GM12872 (cell line): ENCODE measurements at regions not wholly inside any gene's neighbourhood (a gene's known extent, or its start where the extent isn't known, plus 50 kb on each side); places are given as distances from the start of the nearest gene placed in this dataset.

ENCODE experiments used
- TF ChIP-seq, protein P1 (sequence below): IDR thresholded peaks from 3 replicates; pipeline ENCODE4 v1.5.1; 2011; ENCODE audit warnings: low read depth, mild to moderate bottlenecking, low read length, moderate library complexity; ENCODE audit not compliant: insufficient read depth

DNA sequence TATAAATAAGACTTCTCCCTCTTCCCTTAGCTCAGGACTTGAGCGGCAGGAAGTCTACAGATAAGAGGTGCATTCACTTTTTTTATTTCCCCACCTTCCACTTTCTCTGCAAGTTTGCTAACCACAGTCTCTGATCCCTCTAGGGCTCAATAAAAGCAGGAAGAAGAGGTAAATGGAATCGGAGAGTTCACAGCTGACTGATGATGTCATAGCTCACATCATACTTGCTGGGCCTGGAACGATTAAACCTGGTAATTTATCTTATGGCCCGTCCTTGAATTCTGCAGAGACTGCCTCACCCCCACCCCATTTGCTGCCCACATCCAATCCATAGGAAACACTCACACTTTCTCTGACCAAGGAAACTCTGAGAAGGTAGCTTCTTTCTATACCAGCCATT is 62.9 kb downstream of the DRD1 start:
- TF ChIP-seq, protein P1, sequence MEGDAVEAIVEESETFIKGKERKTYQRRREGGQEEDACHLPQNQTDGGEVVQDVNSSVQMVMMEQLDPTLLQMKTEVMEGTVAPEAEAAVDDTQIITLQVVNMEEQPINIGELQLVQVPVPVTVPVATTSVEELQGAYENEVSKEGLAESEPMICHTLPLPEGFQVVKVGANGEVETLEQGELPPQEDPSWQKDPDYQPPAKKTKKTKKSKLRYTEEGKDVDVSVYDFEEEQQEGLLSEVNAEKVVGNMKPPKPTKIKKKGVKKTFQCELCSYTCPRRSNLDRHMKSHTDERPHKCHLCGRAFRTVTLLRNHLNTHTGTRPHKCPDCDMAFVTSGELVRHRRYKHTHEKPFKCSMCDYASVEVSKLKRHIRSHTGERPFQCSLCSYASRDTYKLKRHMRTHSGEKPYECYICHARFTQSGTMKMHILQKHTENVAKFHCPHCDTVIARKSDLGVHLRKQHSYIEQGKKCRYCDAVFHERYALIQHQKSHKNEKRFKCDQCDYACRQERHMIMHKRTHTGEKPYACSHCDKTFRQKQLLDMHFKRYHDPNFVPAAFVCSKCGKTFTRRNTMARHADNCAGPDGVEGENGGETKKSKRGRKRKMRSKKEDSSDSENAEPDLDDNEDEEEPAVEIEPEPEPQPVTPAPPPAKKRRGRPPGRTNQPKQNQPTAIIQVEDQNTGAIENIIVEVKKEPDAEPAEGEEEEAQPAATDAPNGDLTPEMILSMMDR: no peak

DNA sequence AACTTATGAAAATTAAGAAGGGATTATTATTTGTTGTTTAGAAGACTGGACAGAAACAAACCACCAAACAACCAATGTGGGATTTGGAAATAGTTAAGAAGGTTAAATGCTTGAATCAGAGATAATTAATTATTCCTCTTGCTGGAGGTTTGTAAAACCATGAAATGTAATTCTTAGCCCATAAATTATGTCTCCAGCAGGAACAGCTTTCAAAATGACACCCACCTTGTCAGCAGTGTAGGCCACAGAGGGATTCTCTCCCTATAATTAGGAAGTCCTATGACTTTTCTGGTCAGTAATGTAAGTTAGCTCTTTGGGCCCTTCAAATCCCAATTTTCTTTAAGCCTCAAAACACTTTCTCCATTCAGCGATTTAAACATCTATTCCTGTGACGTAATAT is 63.3 kb downstream of the DRD1 start:
- TF ChIP-seq, protein P1: no peak

DNA sequence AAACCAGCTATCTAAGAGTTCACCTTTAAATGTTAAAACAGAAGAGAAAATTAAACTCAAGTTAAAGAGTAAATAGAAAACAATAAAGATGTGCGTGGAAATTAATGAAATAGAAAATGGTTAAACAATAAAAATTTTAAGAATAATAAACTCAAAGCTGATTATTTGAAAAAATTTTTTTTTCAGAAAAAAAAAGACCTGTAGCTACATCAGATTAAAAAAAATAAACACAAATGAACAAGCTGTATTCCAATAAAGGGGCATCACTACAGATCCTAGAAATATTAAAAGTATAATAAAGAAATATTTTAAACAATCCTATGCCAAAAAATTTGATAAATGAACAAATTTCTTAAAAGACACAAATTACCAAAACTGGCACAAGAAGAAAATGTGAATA is 64.1 kb downstream of the DRD1 start:
- TF ChIP-seq, protein P1: no peak

DNA sequence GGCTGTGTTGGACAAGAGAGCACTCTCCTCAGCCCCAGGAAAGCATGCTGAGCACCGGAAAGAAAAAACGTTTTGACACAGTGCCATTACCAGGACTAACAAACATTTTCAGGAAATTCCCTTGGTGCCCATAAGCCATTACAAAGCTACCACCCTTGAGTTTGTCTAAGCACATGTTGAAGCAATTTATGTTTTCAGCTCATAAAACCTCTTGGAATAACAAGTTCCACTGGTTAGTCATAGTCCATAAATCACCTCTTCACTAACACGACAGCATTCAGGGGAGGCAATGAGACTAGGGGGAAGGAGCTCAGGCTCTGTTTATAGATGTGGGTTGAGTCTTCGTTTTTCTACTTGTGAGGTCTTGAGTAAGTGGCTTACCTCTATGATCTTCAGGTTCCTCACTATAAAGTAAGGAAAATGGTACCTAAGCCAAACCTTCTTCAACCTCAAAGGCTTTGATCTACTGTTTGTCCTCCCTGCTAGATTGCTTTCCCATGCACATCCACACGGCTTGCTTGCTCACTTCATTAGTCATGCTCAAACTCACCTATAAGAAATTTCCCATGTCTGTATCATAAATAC is 65.4 kb downstream of the DRD1 start:
- TF ChIP-seq, protein P1: no peak

DNA sequence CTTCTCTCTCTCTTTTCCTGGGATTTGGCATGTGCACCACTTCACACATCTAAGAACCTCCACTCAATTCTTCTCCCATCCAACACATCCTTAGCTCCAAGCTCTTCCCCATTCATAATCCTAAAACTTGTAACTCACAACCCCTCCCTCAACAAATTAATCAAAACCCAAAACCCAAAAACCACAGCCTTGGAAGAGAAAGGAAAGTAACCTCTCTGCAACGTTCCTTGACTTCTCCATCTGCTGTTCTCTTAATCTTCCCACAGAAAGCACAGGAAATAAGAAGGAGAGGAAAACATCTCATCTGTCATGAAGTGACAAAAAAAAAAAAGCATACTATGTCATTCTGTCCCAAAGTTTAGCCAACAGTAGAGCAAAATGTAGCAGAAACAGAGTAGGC is 66.2 kb downstream of the DRD1 start:
- TF ChIP-seq, protein P1: no peak

DNA sequence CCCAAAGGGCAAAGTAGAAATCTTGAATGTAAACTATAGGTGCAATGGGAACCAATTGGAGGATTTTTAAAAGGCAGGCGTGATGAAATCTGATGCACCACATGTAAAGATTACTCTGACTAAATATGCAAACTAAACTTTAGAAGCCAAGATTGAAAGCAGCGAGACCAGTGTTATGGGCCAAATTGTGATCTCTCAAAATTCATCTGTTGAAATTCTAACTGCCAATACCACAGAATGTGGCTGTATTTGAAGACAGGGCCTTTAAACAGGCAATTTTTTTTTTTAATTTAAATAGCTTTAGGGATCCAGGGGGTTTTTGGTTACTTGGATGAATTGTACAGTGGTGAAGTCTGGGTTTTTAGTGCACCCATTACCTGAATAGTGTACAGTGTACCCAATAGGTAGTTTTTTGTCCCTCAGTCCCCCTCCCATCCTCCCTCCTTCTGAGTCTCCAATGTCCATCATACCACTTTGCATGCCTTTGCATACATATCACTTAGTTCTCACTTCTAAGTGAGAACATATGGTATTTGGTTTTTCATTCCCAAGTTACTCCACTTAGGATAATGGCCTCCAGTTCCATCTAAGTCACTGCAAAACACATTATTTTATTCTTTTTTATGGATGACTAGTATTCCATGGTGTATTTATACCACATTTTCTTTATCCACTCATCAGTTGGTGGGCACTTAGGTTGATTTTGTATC is 69.7 kb downstream of the DRD1 start:
- TF ChIP-seq, protein P1: no peak

DNA sequence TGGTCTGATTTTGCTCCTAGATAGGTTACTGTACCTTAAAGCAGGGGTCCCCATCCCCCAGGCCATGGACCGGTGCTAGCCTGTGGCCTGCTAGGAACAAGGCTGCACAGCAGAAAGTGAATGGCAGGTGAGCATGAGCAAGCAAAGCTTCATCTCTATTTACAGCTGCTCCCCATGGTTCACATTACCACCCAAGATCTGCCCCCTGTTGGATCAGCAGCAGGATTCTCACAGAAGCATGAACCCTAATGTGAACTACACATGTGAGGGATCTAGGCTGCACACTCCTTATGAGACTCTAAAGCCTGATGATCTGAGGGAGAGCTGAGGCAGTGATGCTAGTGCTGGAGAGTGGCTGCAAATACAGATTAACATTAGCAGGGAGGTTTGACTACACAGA is 78.1 kb downstream of the DRD1 start:
- TF ChIP-seq, protein P1: no peak

DNA sequence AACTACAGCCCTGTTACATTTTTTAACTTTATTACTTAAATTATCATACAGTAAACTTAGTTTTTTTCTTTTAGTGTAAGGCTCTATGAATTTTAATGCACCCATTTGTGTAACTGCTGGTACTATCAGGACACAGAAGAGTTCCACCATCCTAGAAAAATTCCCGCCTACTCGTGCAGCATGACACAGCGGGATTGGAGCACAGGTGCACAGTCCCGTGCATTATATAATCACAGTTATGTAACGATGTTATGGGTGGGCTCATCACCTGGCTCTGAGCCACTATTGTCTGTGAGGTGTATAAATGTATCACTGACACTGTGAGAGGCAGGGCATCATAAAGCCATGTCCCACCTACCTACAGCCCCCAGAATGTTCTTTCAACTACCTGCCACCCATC is 80.7 kb downstream of the DRD1 start:
- TF ChIP-seq, protein P1: no peak
